H4 (cell line): ENCODE measurements at regions not wholly inside any gene's neighbourhood (a gene's known extent, or its start where the extent isn't known, plus 50 kb on each side); places are given as distances from the start of the nearest gene placed in this dataset.

Experiments
- DNase-seq: peaks from one replicate; pipeline ENCODE4 v3.0.0-alpha.2; 2015; ENCODE audit warnings: low spot score

- DNase-seq: no peak
Observed at GRCh38 chr6:90807791-90808701, 221.2 kb upstream of the MAP3K7 start.

DNA sequence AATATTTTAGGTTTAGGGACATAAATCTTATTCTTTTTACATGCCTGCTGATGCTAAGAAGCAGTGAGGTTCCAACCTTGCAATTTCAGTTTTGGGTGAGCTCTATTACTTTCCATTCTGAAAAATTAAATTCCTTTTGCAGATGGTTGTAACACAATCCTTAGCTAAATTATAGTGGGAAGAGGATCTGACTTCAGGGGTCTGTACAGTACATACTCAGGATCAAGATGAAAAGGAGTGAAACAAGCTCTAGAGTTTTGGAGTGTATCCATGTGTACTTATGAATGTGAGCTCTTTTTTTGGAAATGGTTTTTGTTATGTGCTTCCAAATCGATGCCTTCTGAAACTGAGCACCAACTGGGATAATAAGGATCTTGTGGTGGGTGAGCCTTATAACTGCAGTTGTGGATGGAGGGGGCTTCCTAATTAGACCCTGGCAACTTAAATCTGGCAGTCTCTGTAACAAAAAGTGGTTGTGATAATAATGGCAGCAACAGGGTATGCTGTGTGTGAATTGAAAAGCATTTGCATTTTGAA, 218.8 kb upstream of the MAP3K7 start:
- DNase-seq: no peak

DNA sequence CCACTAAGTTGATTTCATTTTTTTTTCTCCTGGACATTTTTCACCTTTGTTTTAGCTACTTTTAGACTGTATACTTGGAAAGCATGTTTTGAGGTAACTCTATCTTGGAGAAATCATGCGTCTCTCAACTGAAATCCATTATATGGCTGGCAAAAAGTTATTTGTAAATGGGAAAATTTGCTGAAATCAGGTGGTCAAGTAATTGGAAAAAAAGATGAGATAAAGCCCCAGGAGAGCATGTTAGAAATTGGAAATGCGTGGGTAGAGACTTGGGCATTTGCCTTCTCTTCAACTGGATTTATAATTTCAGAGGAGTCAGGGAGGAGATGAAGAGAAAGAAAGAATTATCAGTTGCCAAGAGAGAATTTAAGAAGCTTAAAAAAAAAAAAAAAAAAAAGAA, 217.1 kb upstream of the MAP3K7 start:
- DNase-seq: no peak

DNA sequence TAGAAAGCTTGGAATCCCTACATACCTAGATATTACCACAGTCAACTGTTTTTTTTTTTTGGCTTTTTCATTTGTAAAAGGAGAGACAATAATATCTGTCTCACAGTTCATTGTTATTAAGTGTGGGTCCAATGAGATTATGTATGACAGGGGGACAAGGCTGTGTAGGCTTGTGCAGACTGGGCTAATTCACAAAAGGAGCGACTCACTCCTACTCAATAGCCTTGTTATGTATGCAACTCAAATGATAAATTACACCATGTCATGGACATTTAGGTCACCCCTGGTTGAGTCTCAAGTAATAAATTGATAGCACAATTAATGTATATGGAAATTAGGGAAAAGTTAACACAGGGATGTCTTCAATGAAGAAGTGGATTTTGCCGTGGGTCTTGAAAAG, 208.2 kb upstream of the MAP3K7 start:
- DNase-seq: no peak

DNA sequence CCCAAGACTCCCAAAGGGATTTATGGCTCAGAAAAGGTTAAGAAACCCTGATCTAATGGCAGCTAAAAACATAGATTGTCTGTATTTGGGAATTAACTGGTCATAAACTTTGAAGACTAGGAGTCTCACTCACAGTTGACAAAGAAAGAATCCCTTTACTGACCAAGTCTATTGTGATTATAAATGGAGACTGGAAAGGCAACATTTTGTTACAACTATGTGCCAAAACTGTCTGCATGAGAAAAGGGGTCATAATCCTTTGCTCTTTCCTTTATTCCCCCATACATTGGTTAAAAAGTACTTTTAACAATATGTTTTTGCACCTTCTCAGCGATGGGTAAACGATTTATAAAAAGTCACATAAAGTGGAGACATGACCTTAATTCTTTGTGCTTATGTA, 206.9 kb upstream of the MAP3K7 start:
- DNase-seq: no peak

DNA sequence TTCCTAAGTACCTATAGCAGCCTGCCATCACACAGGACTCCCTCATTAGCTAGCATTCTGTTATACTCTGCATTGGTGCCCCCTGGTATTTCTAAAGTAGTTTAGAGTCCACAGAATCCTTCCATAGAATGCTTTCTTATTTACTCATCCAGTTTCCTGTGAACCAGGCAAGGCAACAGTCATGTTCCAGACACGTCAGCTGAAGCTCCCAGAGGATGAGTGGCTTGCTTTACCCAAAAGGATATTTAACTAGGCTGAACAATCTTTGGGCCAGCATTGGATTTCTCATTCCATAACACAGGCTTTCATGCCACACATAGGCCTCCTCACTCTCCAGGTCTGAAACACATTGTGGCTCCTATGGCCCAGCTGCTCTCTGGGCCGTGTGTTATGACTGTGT, 203.8 kb upstream of the MAP3K7 start:
- no peak for DNase-seq

- no peak for DNase-seq
Observed at GRCh38 chr6:90790058-90790457, 203.2 kb upstream of the MAP3K7 start.

DNA sequence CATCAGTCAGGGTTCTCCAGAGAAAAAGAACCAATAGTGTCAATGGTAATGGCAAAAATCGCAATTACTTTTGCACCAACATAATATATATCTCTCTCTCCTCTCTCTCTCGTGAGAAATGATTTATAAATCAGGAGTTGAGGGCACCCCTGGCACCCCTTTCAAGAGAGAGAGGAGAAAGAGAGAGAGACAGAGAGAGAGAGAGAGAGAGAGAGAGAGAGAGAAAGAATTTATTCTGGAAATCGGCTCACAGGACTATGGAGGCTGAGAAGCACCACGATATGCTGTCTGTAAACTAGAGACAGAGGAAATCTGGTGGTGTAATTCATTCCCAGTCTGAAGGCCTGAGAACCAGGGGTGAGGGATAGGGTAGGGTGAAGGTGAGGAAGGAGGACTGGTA, 201.9 kb upstream of the MAP3K7 start:
- DNase-seq: no peak

DNA sequence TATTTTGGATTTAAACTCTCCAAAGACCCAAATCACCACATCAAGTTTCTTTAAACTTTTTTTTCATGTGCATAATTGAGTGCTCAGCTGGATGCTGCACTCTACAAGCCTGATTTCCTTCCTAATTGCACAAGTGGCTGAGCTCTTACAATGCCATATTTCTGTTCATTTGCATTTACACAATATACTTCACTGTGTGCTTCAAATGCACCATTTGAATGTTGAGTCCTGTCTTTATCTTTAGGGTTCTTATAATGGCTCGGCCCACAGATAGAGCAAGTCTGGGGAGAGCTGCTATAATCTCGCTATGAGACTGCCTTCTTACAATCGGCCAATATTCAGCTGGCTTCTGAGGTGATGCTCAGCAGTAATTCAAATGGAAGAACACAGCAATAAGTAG, 200.6 kb upstream of the MAP3K7 start:
- no peak for DNase-seq

DNA sequence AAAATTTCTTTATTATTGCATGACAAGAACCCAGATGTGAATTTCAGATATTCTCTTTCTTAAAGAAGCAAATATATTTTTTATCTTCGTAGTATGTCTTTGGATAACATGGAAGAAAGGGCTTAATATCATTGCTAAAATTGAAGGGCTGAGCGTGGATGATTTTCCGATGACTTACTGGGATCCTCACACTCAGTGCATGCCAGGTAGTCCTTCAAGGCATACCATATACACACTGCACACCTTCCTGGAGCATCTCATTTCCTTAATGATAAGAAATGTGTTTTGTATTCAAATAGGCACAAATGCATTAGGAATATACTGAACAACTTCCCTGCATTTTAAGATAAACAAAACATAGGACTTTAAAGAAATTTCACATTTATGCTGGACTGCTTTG, 193.9 kb upstream of the MAP3K7 start:
- DNase-seq: no peak

- no peak for DNase-seq
Observed at GRCh38 chr6:90780141-90780540, 193.3 kb upstream of the MAP3K7 start.

DNA sequence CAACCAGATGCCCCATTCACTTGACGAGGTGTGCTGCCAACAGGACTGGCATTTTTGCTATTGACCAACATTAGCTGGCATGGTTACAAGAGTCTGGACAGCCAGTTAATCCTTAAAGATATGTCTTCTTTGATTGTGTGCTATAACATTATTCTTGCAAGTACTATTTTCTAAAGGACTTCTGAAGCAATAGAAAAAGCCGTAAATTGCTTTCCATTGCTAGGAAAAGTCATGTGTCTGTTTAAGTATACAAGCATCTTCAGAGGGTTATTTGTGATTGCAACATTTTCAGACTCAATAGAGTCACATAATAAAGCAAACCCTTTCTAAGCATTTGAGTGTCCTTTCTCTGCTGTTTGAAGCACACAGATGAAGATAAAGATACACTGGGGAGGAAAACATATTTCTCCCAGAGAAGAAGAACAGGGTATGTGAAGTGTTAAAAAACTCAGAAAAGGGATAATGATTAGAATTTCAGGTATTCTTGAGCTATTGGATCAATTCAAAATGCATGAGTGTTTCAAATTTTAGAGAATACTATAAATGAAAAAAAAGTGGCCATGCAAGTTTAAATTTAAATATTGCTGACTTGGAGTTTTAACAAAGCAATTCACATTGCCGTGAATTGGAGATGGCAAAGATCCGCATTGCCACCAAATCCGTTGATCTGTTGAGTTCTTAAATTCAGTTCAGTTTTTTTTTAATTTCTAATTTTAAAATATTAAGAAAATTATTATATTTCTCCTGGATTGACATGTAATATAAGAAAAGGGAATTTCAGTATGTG, 191.7 kb upstream of the MAP3K7 start:
- no peak for DNase-seq

GRCh38 chr6:90770778-90771177, 183.9 kb upstream of the MAP3K7 start:
- no peak for DNase-seq

GRCh38 chr6:90765895-90766294, 179.0 kb upstream of the MAP3K7 start:
- no peak for DNase-seq

DNA sequence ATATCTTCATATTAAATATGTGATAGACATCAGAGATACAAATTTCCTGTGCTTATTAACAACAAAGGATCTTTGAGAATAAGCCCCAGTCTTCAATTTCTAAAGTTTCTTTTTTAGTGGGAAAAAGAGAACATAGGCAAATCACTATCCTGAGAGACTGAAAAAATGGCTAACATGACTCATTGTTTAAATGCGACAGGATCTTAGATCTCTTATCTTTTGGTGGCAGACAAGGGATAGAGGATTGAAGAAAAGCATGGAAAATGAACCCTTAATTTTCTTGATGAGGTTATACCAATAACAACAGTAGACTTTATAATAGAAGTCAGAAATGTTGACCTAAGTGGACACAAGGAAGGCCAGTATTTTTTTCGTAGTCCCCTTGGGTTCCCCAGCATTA, 178.6 kb upstream of the MAP3K7 start:
- no peak for DNase-seq

DNA sequence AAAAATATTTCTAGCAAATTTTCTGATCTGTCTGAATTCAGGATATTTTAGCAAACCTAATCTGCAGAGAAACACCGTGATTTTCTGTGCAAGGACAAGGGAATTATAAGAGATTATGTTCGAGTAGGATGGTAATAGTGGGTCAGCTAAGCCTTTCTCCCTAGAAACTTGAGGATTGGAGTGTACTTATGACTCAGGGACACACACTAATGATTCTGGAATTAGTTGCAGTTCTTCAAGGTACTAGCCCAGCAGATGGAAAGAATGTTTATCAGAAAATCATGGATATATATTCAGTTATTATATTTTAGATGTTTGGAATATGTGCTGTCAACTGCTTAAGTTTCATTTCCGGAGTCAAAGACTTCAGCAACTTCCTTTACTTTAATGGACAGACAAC, 177.1 kb upstream of the MAP3K7 start:
- no peak for DNase-seq

DNA sequence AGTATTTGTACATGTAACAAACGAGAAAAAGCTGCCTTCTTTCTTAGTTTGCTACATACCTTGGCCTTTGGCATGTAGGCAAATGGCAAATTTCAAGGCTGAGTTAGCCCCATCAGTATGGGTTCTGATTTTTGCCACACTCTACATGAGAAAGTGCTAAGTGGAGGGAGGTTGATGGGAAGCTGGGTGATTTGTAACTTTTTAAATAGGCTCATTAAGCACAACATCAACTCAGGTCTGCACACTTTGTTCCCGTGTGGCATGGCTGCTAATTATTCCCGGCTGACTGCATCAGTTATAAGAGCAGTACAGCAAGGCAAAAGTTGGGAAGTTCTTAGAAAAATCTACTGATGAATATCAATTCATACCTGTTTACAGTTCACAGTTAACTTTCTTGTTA, 172.8 kb upstream of the MAP3K7 start:
- no peak for DNase-seq

DNA sequence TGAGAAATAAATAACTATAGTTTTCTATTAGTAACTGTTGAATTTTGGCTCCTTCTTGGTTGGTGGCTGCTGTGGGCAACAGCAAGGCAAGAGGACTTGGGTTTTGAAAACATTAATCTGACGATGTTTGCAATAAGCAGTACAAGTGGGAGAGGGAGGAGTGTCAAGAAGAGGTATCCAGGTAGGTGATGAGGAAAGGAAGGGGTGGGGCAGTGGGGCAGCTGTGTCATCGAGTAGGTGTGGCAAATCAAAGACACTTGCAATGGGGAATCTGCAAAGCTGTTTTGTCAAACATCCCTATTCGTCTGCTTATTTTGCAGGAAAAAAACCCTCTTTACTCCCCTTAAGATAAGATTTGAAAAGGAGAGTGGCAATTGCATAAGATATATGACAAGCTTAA, 171.9 kb upstream of the MAP3K7 start:
- DNase-seq: no peak

- no peak for DNase-seq
Observed at GRCh38 chr6:90753820-90754643, 167.2 kb upstream of the MAP3K7 start.

DNA sequence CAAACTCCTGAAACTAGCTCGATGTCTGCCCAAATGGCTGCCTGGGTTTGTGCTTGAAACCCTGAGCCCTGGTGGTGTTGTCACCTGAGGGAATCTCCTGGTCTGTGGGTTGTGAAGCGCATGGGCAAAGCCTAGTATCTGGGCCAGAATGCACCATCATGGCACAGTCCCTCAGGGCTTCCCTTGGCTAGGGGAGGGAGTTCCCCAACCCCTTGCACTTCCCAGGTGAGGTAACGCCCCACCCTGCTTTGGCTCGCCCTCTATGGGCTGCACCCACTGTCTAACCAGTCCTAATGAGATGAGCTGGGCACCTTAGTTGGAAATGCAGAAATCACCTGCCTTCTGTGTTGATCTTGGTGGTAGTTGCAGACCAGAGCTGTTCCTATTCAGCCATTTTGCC, 152.9 kb upstream of the MAP3K7 start:
- DNase-seq: no peak

DNA sequence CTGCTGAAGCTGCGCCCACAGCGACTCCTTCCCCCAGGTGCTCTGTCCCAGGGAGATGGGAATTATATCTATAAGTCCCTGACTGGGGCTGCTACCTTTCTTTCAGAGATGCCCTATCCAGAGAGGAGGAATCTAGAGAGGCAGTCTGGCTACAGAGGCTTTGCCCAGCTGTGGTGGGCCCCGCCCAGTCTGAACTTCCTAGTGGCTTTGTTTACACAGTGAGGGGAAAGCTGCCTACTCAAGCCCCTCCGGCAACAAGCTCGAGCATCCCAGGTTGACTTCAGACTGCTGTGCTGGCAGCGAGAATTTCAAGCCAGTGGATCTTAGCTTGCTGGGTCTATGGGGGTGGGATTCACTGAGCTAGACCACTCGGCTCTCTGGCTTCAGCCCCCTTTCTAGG, 152.5 kb upstream of the MAP3K7 start:
- peak; percentile 2 for DNase-seq

DNA sequence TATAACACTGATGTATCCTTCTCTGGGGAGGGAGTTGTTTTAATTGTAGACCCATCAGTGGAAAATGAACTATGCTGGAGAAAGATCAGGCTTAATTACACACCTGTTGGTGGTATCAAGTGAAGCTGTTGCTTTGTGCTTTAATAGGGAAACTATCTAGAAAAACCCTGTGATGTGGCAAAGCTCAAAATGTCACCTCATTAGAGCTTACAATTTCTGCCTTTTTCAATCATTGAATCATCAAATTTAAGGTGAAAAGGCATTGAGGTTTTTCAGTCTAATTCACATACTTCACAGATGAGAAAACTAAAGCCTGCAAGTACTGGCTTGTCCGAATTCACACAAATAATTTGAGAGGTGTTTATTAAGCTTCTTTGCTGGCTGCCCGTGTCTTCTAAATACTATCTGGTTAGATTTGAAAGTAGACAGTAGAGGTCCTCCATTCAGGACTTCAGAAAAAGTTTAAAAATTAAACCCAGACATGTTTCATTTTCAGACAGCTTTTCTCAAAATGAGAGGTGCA, 143.3 kb upstream of the MAP3K7 start:
- DNase-seq: no peak
